ENCODE measurements at regions not wholly inside any gene's neighbourhood (a gene's known extent, or its start where the extent isn't known, plus 50 kb on each side); places are given as distances from the start of the nearest gene placed in this dataset.

DNA sequence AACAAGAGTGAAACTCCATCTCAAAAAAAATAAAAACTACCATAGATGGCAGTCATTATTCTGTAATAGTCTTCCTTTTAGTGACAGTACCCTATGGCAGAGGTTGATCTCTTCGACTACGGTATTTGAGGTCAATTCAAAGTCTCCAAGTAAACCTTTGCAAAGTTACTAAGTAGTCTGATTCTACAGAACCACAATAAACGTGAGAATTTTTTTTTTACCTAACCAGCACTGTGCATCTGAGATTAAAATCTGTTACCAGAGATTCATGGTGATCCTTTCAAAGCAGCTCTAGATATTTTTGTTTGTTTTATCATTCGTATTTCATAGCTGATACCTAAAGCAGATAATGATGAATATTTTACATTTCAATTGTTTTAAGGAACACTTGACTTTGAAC, 86.6 kb upstream of the CHD2 start:
- no TSS peak for BruUV-seq (replicated peaks)
- H3K4me1 ChIP-seq (ENCODE audit: control insufficient read depth, extremely low read depth, insufficient read depth, low read length): peaks cover 10% of the 10 kb centered on the region
- no peaks in the 10 kb centered on the region for H3K79me2 ChIP-seq (ENCODE audit: control insufficient read depth, insufficient read depth, low read length)
- no peaks in the 10 kb centered on the region for H3K9me1 ChIP-seq (replicated peaks; ENCODE audit: control insufficient read depth, extremely low read depth, insufficient read depth, low read length)
- H3K36me3 ChIP-seq (ENCODE audit: control insufficient read depth in 2 of 2, extremely low read depth in 1 of 2, insufficient read depth in 2 of 2, low read length in 2 of 2): no peaks in the 10 kb centered on the region
- no peaks in the 10 kb centered on the region for H3K27me3 ChIP-seq (ENCODE audit: control insufficient read depth in 2 of 2, insufficient read depth in 2 of 2, low read length in 2 of 2)
- POLR2A ChIA-PET: interaction anchor here (1.1 kb wide), 1 partner anchor 69 kb away, joined by 3 read pairs; no protein-coding TSS in a partner anchor
- no peak overlapping the region for H2AFZ ChIP-seq (ENCODE audit: low read depth, low read length)
- no peak overlapping the region for H3K4me2 ChIP-seq (ENCODE audit: insufficient read depth, low read length)
- H3K9ac ChIP-seq (replicated peaks; ENCODE audit: extremely low read depth, insufficient read depth, low read length): no peak overlapping the region
- TF ChIP-seq, protein P1, sequence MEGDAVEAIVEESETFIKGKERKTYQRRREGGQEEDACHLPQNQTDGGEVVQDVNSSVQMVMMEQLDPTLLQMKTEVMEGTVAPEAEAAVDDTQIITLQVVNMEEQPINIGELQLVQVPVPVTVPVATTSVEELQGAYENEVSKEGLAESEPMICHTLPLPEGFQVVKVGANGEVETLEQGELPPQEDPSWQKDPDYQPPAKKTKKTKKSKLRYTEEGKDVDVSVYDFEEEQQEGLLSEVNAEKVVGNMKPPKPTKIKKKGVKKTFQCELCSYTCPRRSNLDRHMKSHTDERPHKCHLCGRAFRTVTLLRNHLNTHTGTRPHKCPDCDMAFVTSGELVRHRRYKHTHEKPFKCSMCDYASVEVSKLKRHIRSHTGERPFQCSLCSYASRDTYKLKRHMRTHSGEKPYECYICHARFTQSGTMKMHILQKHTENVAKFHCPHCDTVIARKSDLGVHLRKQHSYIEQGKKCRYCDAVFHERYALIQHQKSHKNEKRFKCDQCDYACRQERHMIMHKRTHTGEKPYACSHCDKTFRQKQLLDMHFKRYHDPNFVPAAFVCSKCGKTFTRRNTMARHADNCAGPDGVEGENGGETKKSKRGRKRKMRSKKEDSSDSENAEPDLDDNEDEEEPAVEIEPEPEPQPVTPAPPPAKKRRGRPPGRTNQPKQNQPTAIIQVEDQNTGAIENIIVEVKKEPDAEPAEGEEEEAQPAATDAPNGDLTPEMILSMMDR (IDR thresholded peaks at IDR 0.05; ENCODE audit: extremely low read depth in 1 of 2, insufficient read depth in 1 of 2, low read depth in 1 of 2, low read length in 2 of 2): no peak
- TF ChIP-seq MYC (IDR thresholded peaks at IDR 0.05; ENCODE audit: low read depth, low read length): no peak
- no peak for TF ChIP-seq FOS (IDR thresholded peaks at IDR 0.05; ENCODE audit: borderline replicate concordance, insufficient read depth, low read length)
- no peak for TF ChIP-seq JUN (IDR thresholded peaks at IDR 0.05; ENCODE audit: borderline replicate concordance, insufficient read depth, insufficient read length, low read depth)
- TF ChIP-seq POLR2A (IDR thresholded peaks at IDR 0.05; ENCODE audit: low read depth, low read length): no peak
- TF ChIP-seq EZH2 (IDR thresholded peaks at IDR 0.05; ENCODE audit: borderline replicate concordance, low read depth, low read length, severe bottlenecking): no peak
- TF ChIP-seq POLR2AphosphoS5 (IDR thresholded peaks at IDR 0.05; ENCODE audit: insufficient read depth, low read depth, low read length): no peak
- TF ChIP-seq, protein P2, sequence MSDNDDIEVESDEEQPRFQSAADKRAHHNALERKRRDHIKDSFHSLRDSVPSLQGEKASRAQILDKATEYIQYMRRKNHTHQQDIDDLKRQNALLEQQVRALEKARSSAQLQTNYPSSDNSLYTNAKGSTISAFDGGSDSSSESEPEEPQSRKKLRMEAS (IDR thresholded peaks at IDR 0.05; ENCODE audit: insufficient read depth, insufficient read length): no peak
- no peak for TF ChIP-seq GATA2 (IDR thresholded peaks at IDR 0.05; ENCODE audit: insufficient read depth, insufficient read length, low read depth, low read length)
- FAIRE-seq (no peak), DNase-seq (ENCODE audit: low read depth, low spot score) (no peak)
- H3K9me3 ChIP-seq (replicated peaks; ENCODE audit: control insufficient read depth, insufficient read depth, low read length): no peaks in the 10 kb centered on the region
- H3K27ac ChIP-seq (ENCODE audit: insufficient read depth, low read depth, low read length): no peak overlapping the region
- H3K4me3 ChIP-seq (replicated peaks in 1 of 3; ENCODE audit: insufficient read depth in 1 of 3, low read depth in 1 of 3, low read length in 3 of 3): no peak overlapping the region
- CTCF ChIA-PET: interaction anchor here (1.0 kb wide), 1 partner anchor 16 kb away, joined by 3 read pairs; no protein-coding TSS in a partner anchor
- dilution Hi-C loops (cut with MboI; ENCODE audit: extremely low pct_ligation_motif_present, low sequenced_read_pairs): loop anchor here (25.0 kb wide), 1 partner anchor 99 kb away; the partner anchor contains the start of gene CHD2
- intact Hi-C loops (cut with micrococcal nuclease): no loop called here
- no peaks in the 10 kb centered on the region for H4K20me1 ChIP-seq (replicated peaks; ENCODE audit: control insufficient read depth, extremely low read depth, insufficient read depth, low read length)
